GM18520 (cell line): ENCODE measurements at regions not wholly inside any gene's neighbourhood (a gene's known extent, or its start where the extent isn't known, plus 50 kb on each side); places are given as distances from the start of the nearest gene placed in this dataset.
"Not testable (repeated sequence)": the region's sequence is repeated elsewhere in the genome, so short reads cannot be mapped to it uniquely, and the experiment has no call there.

Experiments used
- ATAC-seq: cut with Tn5 transposase; IDR thresholded peaks from one replicate; pipeline ENCODE4 v1.9.1; 2021; ENCODE audit not compliant: unreplicated experiment

GRCh38 chr5:9761706-9762105 is 131.6 kb upstream of the TAS2R1 start:
- no peak for ATAC-seq

GRCh38 chr5:9752670-9753069 is 122.5 kb upstream of the TAS2R1 start:
- ATAC-seq, result not testable (repeated sequence)

GRCh38 chr5:9743507-9743906 is 113.4 kb upstream of the TAS2R1 start:
- no peak for ATAC-seq

- ATAC-seq, result no peak
Measured at GRCh38 chr5:9742848-9743247, 112.7 kb upstream of the TAS2R1 start.

- ATAC-seq, result no peak
Measured at GRCh38 chr5:9739135-9739534, 109.0 kb upstream of the TAS2R1 start.

- no peak for ATAC-seq
Measured at GRCh38 chr5:9737265-9737664, 107.1 kb upstream of the TAS2R1 start.

GRCh38 chr5:9733486-9733885 is 103.3 kb upstream of the TAS2R1 start:
- ATAC-seq, result no peak

GRCh38 chr5:9731159-9731558 is 101.0 kb upstream of the TAS2R1 start:
- ATAC-seq, result no peak

GRCh38 chr5:9728261-9728660 is 98.1 kb upstream of the TAS2R1 start:
- ATAC-seq, result no peak

GRCh38 chr5:9726931-9727330 is 96.8 kb upstream of the TAS2R1 start:
- no peak for ATAC-seq

GRCh38 chr5:9725265-9725664 is 95.1 kb upstream of the TAS2R1 start:
- ATAC-seq, result not testable (repeated sequence)

GRCh38 chr5:9724707-9725106 is 94.6 kb upstream of the TAS2R1 start:
- ATAC-seq, result no peak

GRCh38 chr5:9722601-9723180 is 92.5 kb upstream of the TAS2R1 start:
- ATAC-seq, result no peak

GRCh38 chr5:9721161-9721560 is 91.0 kb upstream of the TAS2R1 start:
- ATAC-seq, result no peak

GRCh38 chr5:9720361-9720760 is 90.2 kb upstream of the TAS2R1 start:
- ATAC-seq, result no peak

GRCh38 chr5:9716838-9717281 is 86.7 kb upstream of the TAS2R1 start:
- no peak for ATAC-seq

- no peak for ATAC-seq
Measured at GRCh38 chr5:9715891-9716335, 85.8 kb upstream of the TAS2R1 start.

GRCh38 chr5:9713959-9714586 is 83.9 kb upstream of the TAS2R1 start:
- no peak for ATAC-seq

- no peak for ATAC-seq
Measured at GRCh38 chr5:9713356-9713755, 83.2 kb upstream of the TAS2R1 start.

- ATAC-seq, result no peak
Measured at GRCh38 chr5:9712911-9713310, 82.8 kb upstream of the TAS2R1 start.

GRCh38 chr5:9712506-9712905 is 82.4 kb upstream of the TAS2R1 start:
- ATAC-seq, result no peak

- ATAC-seq, result no peak
Measured at GRCh38 chr5:9710069-9710468, 79.9 kb upstream of the TAS2R1 start.
